WERI-Rb-1 (cell line): ENCODE measurements at regions not wholly inside any gene's neighbourhood (a gene's known extent, or its start where the extent isn't known, plus 50 kb on each side); places are given as distances from the start of the nearest gene placed in this dataset.

ENCODE experiments used
- DNase-seq: peaks from one replicate; pipeline ENCODE4 v3.0.0-alpha.2; 2020
- H3K27ac ChIP-seq: fragments of 250-450 bp; sonication (Bioruptor Pico); 2 replicates; pipeline ENCODE4 v1.5.1; 2020; ENCODE audit warnings: mild to moderate bottlenecking, moderate library complexity
- H3K27me3 ChIP-seq: fragments of 250-450 bp; sonication (Bioruptor Pico); 2 replicates; pipeline ENCODE4 v1.5.1; 2021; ENCODE audit warnings: mild to moderate bottlenecking, low read depth, moderate library complexity; ENCODE audit not compliant: insufficient read depth, severe bottlenecking
- H3K36me3 ChIP-seq: fragments of 250-450 bp; sonication (Bioruptor Pico); 2 replicates; pipeline ENCODE4 v1.5.1; 2020; ENCODE audit warnings: mild to moderate bottlenecking, moderate library complexity
- H3K4me3 ChIP-seq: 2 replicates; pipeline ENCODE4 v1.5.1; 2011; ENCODE audit warnings: low read depth, mild to moderate bottlenecking, control low read depth, low read length
- H3K9me3 ChIP-seq: fragments of 250-450 bp; sonication (Bioruptor Pico); 2 replicates; pipeline ENCODE4 v1.5.1; 2021; ENCODE audit warnings: mild to moderate bottlenecking, moderate library complexity; ENCODE audit not compliant: severe bottlenecking
- TF ChIP-seq, protein P1 (sequence below): IDR thresholded peaks from 2 replicates; pipeline ENCODE4 v1.5.1; 2011; ENCODE audit warnings: low read depth, mild to moderate bottlenecking, control low read depth, inconsistent platforms, low read length

DNA sequence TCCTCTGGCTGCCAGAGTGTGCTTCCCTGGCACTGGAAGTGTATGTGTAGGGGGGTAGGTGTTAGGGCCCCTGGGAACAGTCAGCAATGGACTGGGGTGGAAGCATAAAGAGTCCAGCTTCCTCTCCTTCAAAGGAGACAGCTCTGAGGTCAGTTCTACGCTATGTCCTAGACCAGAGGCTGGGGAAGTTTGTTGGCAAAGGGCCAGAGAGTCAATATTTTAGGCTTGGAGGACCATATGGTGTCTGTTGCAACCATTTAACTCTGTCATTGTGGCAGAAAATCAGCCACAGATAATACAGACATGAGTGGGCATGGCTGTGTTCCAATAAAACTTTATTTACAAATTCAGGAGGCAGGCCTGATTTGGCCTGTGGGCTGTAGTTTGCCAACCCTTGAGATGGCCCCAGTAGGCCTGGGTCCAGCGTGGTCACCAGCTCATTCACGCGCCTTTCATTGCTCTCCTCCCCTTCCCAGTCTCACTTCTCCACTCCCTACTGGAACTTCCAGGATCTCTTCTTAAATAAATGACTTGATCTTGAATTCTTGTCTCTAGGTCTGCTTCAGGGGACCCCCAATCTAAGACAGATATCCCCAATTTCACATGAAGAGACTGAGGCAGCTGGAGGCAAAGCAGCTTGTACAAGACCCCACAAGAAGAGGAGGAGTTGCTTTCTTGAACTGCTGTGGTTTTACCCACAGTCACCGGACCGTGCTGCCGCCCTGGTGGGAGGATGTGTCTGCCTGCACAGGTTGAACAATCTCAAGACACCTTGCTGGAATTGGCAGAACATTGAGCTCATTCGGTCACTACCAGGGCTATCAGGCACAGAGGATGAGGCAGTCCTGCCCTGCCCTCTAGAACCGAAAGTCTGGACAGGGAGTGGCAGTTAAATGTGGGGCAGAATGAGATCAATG, 162.4 kb upstream of the POU3F1 start:
- H3K27me3 ChIP-seq = no peaks in the 10 kb centered on the region
- H3K9me3 ChIP-seq = no peaks in the 10 kb centered on the region
- no peak overlapping the region for H3K4me3 ChIP-seq
- H3K36me3 ChIP-seq = no peaks in the 10 kb centered on the region
- TF ChIP-seq, protein P1, sequence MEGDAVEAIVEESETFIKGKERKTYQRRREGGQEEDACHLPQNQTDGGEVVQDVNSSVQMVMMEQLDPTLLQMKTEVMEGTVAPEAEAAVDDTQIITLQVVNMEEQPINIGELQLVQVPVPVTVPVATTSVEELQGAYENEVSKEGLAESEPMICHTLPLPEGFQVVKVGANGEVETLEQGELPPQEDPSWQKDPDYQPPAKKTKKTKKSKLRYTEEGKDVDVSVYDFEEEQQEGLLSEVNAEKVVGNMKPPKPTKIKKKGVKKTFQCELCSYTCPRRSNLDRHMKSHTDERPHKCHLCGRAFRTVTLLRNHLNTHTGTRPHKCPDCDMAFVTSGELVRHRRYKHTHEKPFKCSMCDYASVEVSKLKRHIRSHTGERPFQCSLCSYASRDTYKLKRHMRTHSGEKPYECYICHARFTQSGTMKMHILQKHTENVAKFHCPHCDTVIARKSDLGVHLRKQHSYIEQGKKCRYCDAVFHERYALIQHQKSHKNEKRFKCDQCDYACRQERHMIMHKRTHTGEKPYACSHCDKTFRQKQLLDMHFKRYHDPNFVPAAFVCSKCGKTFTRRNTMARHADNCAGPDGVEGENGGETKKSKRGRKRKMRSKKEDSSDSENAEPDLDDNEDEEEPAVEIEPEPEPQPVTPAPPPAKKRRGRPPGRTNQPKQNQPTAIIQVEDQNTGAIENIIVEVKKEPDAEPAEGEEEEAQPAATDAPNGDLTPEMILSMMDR = no peak
- no peak overlapping the region for H3K27ac ChIP-seq
- no peak for DNase-seq

DNA sequence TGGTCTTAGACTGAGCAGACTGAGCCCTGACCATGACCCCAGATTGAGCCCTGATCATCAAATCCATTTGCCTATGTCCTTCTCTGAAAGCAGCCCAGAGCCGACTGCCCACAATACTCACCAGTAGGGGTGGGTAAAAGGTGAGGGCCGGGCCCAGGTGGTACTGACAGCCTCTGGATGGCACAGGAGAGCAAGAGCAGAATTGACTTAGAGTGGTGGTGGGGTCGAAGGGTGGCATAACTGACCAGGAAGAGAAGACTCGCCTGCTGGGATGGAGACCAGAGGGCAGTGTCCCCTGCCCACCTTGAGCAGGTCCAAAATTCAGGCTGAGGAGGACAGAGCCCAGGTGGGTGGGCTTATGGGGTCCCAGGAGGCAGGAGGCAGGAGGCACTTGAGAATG, 161.3 kb upstream of the POU3F1 start:
- H3K27me3 ChIP-seq = no peaks in the 10 kb centered on the region
- H3K4me3 ChIP-seq = no peak overlapping the region
- no peak overlapping the region for H3K27ac ChIP-seq
- TF ChIP-seq, protein P1 = no peak
- DNase-seq = no peak
- H3K36me3 ChIP-seq = no peaks in the 10 kb centered on the region
- H3K9me3 ChIP-seq = no peaks in the 10 kb centered on the region

DNA sequence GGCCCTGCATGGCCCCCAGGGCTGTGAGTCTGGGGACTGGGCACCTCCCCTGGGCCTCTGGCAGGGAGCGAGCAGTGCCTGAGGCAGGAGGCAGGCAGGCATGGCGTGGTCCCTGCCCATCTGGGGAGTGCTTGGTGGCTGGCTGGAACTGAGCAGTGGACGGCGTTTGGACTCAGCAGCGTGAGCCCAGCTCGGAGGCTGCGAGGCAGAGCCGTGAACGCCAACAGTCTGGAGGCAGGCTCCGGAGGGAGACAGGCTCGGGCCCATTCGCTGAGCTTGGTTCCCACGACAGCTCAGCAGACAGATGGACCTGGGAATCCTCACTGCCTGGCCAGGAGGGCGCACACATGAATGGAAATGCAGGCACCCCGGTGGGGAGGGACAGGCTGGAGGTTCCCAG, 160.7 kb upstream of the POU3F1 start:
- TF ChIP-seq, protein P1 = no peak
- peak; percentile 41 for DNase-seq
- Histone ChIP-seq H3K9me3 (no peaks in the 10 kb centered on the region), H3K27me3 (no peaks in the 10 kb centered on the region), H3K27ac (no peak overlapping the region), H3K4me3 (no peak overlapping the region), H3K36me3 (no peaks in the 10 kb centered on the region)

DNA sequence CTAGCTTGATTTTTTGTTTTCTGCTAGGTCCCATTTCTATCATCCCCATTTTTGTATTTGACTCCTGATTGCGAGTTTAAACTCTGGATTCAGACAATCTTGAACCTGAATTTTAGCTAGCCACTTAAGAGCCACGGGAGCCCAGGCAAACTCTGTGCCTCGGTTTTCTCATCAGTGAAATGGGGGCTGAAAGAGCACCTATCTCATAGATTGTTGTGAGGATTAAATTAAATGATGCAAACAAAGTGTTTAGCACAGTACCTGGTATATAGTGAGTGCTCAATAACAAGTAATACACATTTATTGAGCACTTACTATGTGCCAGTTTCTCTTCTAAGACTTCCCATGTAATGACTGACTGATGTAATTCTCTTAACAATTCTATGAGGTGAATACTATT, 158.1 kb upstream of the POU3F1 start:
- no peaks in the 10 kb centered on the region for H3K36me3 ChIP-seq

DNA sequence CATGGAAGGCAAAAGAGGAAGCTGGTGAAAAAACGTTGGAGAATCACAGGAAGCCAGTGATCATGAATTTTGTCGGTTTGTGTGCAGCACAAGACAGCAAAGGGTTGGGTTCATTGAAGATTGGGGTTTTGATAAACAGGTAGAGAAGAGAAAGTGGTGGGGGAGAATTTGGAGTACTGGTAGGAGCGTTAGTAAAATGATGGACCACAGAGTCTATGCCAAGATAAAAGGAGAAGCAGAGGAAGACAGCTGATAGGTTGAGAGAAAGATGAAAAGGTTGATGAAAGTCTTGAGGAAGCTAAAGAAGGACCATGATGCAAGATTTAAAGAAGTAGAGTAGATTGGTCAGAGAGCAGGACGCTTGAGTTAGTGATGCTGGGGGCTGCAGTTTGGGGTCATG, 156.8 kb upstream of the POU3F1 start:
- H3K36me3 ChIP-seq = no peaks in the 10 kb centered on the region
- DNase-seq = no peak
- no peaks in the 10 kb centered on the region for H3K27me3 ChIP-seq

More for the DNA sequence above, 158.1 kb upstream of the POU3F1 start:
- Histone ChIP-seq H3K9me3 (no peaks in the 10 kb centered on the region), H3K4me3 (no peak overlapping the region), H3K27me3 (no peaks in the 10 kb centered on the region), H3K27ac (no peak overlapping the region)
- TF ChIP-seq, protein P1 = no peak
- no peak for DNase-seq

More for the DNA sequence above, 156.8 kb upstream of the POU3F1 start:
- H3K4me3 ChIP-seq = no peak overlapping the region
- H3K27ac ChIP-seq = no peak overlapping the region
- no peaks in the 10 kb centered on the region for H3K9me3 ChIP-seq
- TF ChIP-seq, protein P1 = no peak
